Calu3 (cell line): ENCODE measurements at regions not wholly inside any gene's neighbourhood (a gene's known extent, or its start where the extent isn't known, plus 50 kb on each side); places are given as distances from the start of the nearest gene placed in this dataset.

Experiments
- BruUV-seq: library from RNA; stranded (reverse); fragments of 400-500 nt; replicated peaks from 2 replicates; lab custom pipeline; 2021; lab: Mats Ljungman, UMichigan
- CTCF ChIA-PET: fragments of 300-600 bp; sonication (Branson Sonifier 250); formaldehyde crosslinking; loops from one replicate; lab custom pipeline; 2022; ENCODE audit warnings: antibody characterized with exemption; lab: Charles Lee
- DNase-seq: peaks from one replicate; pipeline ENCODE4 v3.0.0; 2022
- H3K27ac Mint-ChIP-seq: one replicate; pipeline ENCODE4 v1.8.0; 2022; ENCODE audit warnings: mixed read lengths; ENCODE audit not compliant: unreplicated experiment
- H3K27me3 Mint-ChIP-seq: one replicate; pipeline ENCODE4 v1.8.0; 2022; ENCODE audit warnings: mixed read lengths; ENCODE audit not compliant: unreplicated experiment
- H3K36me3 Mint-ChIP-seq: one replicate; pipeline ENCODE4 v1.8.0; 2022; ENCODE audit warnings: mild to moderate bottlenecking, moderate library complexity, mixed read lengths; ENCODE audit not compliant: insufficient read depth, unreplicated experiment
- H3K4me1 Mint-ChIP-seq: one replicate; pipeline ENCODE4 v1.8.0; 2022; ENCODE audit warnings: mild to moderate bottlenecking, low read depth, mixed read lengths; ENCODE audit not compliant: unreplicated experiment
- H3K4me3 Mint-ChIP-seq: one replicate; pipeline ENCODE4 v1.8.0; 2022; ENCODE audit warnings: mild to moderate bottlenecking, low read depth, moderate library complexity, mixed read lengths; ENCODE audit not compliant: unreplicated experiment
- H3K9me3 Mint-ChIP-seq: one replicate; pipeline ENCODE4 v1.8.0; 2022; ENCODE audit warnings: low read depth, mixed read lengths; ENCODE audit not compliant: unreplicated experiment
- intact Hi-C: fragments of 100-400 bp; cut with micrococcal nuclease; formaldehyde crosslinking; loops from one replicate; pipeline ENCODE4 v1.10.0; 2022; ENCODE audit not compliant: unreplicated experiment
- TF ChIP-seq, protein P1 (sequence below): fragments of 200-600 bp; IDR thresholded peaks from one replicate; pipeline ENCODE4 v1.8.0; 2022; ENCODE audit warnings: antibody characterized with exemption; ENCODE audit not compliant: unreplicated experiment

DNA sequence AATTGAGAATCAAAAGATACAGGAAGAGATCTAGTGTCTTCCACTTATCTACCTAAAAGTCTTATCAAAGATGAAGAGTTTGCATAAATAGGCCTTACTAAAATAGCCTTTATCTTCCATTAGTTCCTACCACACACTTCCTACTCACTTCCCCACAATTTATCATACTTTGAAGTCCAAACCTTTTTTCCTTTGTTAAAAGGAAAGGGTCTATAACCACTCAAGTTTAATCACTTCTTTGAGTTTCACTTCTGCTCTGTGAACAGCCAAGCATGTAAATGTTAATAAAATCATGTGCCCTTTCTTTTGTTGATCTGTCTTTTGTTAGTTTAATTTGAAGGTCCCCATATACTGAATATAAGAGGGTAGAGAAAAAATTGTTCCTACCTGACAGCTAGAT lies 114.5 kb downstream of the PHLDA1 start:
- CTCF ChIA-PET, result interaction anchor here (1.6 kb wide), 1 partner anchor 8 kb away, joined by 4 read pairs; no protein-coding TSS in a partner anchor
- BruUV-seq, result no TSS peak

DNA sequence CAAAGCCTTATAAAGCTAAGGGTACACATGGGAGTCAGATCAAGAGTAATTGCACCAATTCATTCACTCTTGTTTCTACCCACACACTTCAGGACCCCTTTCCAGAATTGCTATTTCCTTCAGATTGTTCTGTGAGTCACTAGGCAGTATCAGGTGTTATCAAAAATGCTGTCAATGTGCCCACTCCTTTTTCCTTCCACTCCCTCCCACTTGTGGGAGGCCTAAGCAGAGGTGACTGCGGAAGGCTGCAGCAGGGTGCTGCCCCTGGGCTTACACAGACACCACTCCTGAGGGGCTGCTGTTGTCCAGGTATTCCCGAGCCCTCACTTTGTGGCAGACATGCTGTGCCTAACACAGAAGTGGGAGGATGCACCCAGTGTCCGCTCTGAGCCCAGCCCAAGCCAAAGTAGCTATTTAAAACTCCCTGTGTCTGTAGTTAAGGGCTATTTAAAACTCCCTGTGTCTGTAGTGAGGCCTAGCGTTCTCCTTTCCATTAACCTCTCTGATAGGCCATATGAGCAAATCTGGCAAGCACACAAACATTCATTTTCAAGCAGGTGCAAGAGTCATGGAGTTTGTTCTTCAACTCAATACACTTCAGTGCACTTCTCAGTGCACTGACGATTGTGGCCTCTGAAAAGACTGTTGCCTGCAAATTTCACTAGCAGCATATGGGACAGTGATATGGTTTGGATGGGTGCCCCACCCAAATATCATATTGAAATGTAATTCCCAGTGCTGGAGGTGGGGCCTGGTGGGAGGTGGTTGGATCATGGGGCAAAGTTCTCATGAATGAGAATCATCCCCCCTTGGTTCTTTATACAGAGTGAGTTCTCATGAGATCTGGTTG lies 117.8 kb downstream of the PHLDA1 start:
- no peak for DNase-seq
- TF ChIP-seq, protein P1, sequence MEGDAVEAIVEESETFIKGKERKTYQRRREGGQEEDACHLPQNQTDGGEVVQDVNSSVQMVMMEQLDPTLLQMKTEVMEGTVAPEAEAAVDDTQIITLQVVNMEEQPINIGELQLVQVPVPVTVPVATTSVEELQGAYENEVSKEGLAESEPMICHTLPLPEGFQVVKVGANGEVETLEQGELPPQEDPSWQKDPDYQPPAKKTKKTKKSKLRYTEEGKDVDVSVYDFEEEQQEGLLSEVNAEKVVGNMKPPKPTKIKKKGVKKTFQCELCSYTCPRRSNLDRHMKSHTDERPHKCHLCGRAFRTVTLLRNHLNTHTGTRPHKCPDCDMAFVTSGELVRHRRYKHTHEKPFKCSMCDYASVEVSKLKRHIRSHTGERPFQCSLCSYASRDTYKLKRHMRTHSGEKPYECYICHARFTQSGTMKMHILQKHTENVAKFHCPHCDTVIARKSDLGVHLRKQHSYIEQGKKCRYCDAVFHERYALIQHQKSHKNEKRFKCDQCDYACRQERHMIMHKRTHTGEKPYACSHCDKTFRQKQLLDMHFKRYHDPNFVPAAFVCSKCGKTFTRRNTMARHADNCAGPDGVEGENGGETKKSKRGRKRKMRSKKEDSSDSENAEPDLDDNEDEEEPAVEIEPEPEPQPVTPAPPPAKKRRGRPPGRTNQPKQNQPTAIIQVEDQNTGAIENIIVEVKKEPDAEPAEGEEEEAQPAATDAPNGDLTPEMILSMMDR, result no peak
- intact Hi-C loops, result no loop called here
- H3K4me3 Mint-ChIP-seq, result no peak overlapping the region
- H3K27me3 Mint-ChIP-seq, result no peaks in the 10 kb centered on the region
- H3K9me3 Mint-ChIP-seq, result no peaks in the 10 kb centered on the region
- CTCF ChIA-PET, result interaction anchor here (0.6 kb wide), 1 partner anchor 12 kb away, joined by 3 read pairs; no protein-coding TSS in a partner anchor
- BruUV-seq, result no TSS peak
- H3K27ac Mint-ChIP-seq, result no peak overlapping the region
- peaks cover 31% of the 10 kb centered on the region for H3K4me1 Mint-ChIP-seq
- peaks cover 4% of the 10 kb centered on the region for H3K36me3 Mint-ChIP-seq

More for the DNA sequence above, 114.5 kb downstream of the PHLDA1 start:
- Mint-ChIP-seq H3K4me1 (peaks cover 23% of the 10 kb centered on the region), H3K4me3 (no peak overlapping the region), H3K9me3 (no peaks in the 10 kb centered on the region), H3K27ac (no peak overlapping the region), H3K27me3 (no peaks in the 10 kb centered on the region), H3K36me3 (no peaks in the 10 kb centered on the region)
- TF ChIP-seq, protein P1, result no peak
- no peak for DNase-seq
- intact Hi-C loops, result no loop called here

DNA sequence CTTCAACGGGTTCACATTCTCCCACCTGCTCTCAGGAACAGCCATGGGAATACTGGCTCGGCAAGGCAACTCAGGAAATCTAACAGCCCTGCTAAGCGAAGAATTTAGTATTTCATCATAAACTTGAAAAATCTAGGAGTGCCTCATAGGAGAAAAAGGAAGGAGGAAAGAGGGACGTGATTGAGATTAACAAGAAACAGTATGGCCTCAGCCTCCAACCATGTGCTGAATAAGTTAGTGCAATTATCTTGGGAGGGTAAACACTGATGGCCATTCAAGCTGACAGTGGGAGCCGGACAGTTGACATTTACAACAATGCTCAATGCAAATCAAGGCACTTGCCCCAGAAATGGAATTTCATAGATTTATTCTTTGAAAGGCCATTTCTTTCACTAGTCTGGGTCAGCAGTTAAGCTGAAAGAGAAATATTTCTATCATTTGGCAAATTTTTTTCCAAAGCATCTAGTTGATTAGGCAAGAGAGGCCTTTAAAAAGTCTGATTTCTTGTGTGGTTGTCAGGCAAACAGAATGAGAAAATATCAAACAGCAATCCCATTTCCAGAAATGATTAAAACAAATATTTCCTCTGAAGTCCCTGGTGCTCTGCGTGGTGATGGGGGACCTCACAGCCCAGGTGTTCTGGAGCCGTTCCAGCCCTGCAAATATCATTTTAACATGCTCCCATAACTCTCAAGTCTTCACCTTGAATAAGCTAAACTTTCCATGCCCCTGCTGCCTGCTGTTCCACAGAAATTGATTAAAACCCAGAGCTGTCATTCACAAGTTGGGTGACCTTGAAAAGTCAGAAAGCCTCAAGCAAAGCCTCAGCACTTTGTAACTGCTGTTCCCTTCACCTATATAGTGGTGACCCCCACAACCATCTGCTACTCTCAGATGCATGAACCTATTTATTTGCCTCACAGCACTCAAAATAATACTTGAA lies 121.6 kb downstream of the PHLDA1 start:
- Mint-ChIP-seq H3K9me3 (no peaks in the 10 kb centered on the region), H3K27me3 (no peaks in the 10 kb centered on the region), H3K4me3 (no peak overlapping the region), H3K27ac (no peak overlapping the region), H3K4me1 (peaks cover 47% of the 10 kb centered on the region), H3K36me3 (peaks cover 4% of the 10 kb centered on the region)
- intact Hi-C loops, result no loop called here
- TF ChIP-seq, protein P1, result no peak
- no TSS peak for BruUV-seq
- CTCF ChIA-PET, result interaction anchor here (1.6 kb wide), 1 partner anchor 8 kb away, joined by 4 read pairs; no protein-coding TSS in a partner anchor
- no peak for DNase-seq

GRCh38 chr12:75908961-75909605 lies 122.5 kb downstream of the PHLDA1 start:
- no peak overlapping the region for H3K27ac Mint-ChIP-seq
- H3K36me3 Mint-ChIP-seq, result peaks cover 8% of the 10 kb centered on the region
- intact Hi-C loops, result no loop called here
- no peak overlapping the region for H3K4me3 Mint-ChIP-seq
- CTCF ChIA-PET, result interaction anchor here (1.6 kb wide), 1 partner anchor 9 kb away, joined by 4 read pairs; no protein-coding TSS in a partner anchor
- H3K4me1 Mint-ChIP-seq, result peaks cover 38% of the 10 kb centered on the region
- no peak for DNase-seq
- BruUV-seq, result no TSS peak
- no peaks in the 10 kb centered on the region for H3K9me3 Mint-ChIP-seq
- TF ChIP-seq, protein P1, result no peak
- no peaks in the 10 kb centered on the region for H3K27me3 Mint-ChIP-seq
